PC-3 (cell line): ENCODE measurements at regions not wholly inside any gene's neighbourhood (a gene's known extent, or its start where the extent isn't known, plus 50 kb on each side); places are given as distances from the start of the nearest gene placed in this dataset.
A peak's percentile ranks its signal among the peaks of the same experiment; 100 is the strongest.

ENCODE experiments used
- ATAC-seq: fragments of 200-7000 bp; cut with Tn5 transposase; 2 replicates; pipeline ENCODE4 v1.9.1; 2020; ENCODE audit warnings: mild to moderate bottlenecking, moderate library complexity
- BruUV-seq: library from RNA; stranded (reverse); fragments of 400-500 nt; replicated peaks from 2 replicates; lab custom pipeline; 2021; lab: Mats Ljungman, UMichigan
- CTCF ChIA-PET: fragments of 300-600 bp; sonication (Branson Sonifier 250); formaldehyde crosslinking; loops from one replicate; lab custom pipeline; 2022; ENCODE audit warnings: antibody characterized with exemption; lab: Charles Lee
- POLR2A ChIA-PET: fragments of 300-600 bp; sonication (Branson Sonifier 250); formaldehyde crosslinking; loops from one replicate; lab custom pipeline; 2022; ENCODE audit warnings: antibody characterized with exemption; ENCODE audit not compliant: unreplicated experiment; lab: Charles Lee
- DNase-seq: peaks from one replicate; pipeline ENCODE4 v3.0.0-alpha.2; 2015
- H2AFZ ChIP-seq: fragments of 300-600 bp; sonication (generic); 2 replicates; pipeline ENCODE4 v1.6.0; 2016; ENCODE audit warnings: antibody characterized with exemption, low read length
- H3F3A ChIP-seq: fragments of 300-600 bp; sonication (generic); one replicate; pipeline ENCODE4 v1.6.0; 2017; ENCODE audit warnings: antibody characterized with exemption, low read length, control low read depth, mild to moderate bottlenecking; ENCODE audit not compliant: unreplicated experiment
- H3K27ac ChIP-seq: fragments of 300-600 bp; sonication (generic); 2 replicates; pipeline ENCODE4 v1.5.1; 2016; ENCODE audit warnings: mild to moderate bottlenecking, low read length
- H3K27me3 ChIP-seq: fragments of 300-600 bp; sonication (generic); 2 replicates; pipeline ENCODE4 v1.6.1; 2016; ENCODE audit warnings: low read length, mixed read lengths
- H3K36me3 ChIP-seq: fragments of 300-600 bp; sonication (generic); 2 replicates; pipeline ENCODE4 v1.6.1; 2016; ENCODE audit warnings: low read depth, mixed run types, low read length, mixed read lengths
- H3K4me1 ChIP-seq: fragments of 300-600 bp; sonication (generic); 2 replicates; pipeline ENCODE4 v1.5.1; 2016; ENCODE audit warnings: low read length; ENCODE audit not compliant: insufficient read depth
- H3K4me2 ChIP-seq: fragments of 300-600 bp; sonication (generic); 2 replicates; pipeline ENCODE4 v1.6.0; 2016; ENCODE audit warnings: low read length
- H3K4me3 ChIP-seq: fragments of 300-600 bp; sonication (generic); 2 replicates; pipeline ENCODE4 v1.5.1; 2016; ENCODE audit warnings: mild to moderate bottlenecking, low read length, mixed read lengths
- H3K79me2 ChIP-seq: fragments of 300-600 bp; sonication (generic); 2 replicates; pipeline ENCODE4 v1.6.1; 2017; ENCODE audit warnings: low read length, mixed read lengths
- H3K9ac ChIP-seq: fragments of 300-600 bp; sonication (generic); 2 replicates; pipeline ENCODE4 v1.6.0; 2016; ENCODE audit warnings: mild to moderate bottlenecking, low read length
- H3K9me2 ChIP-seq: fragments of 300-600 bp; sonication (generic); replicated peaks from 2 replicates; pipeline ENCODE4 v1.6.1; 2016; ENCODE audit warnings: mixed run types, low read length, mixed read lengths
- H3K9me3 ChIP-seq: fragments of 300-600 bp; sonication (generic); 2 replicates; pipeline ENCODE4 v1.6.1; 2016; ENCODE audit warnings: low read length, mixed read lengths
- H4K20me1 ChIP-seq: fragments of 300-600 bp; sonication (generic); 2 replicates; pipeline ENCODE4 v1.6.1; 2016; ENCODE audit warnings: low read length, mixed read lengths
- CTCF ChIP-seq: fragments of 300-600 bp; sonication (generic); conservative IDR thresholded peaks from 2 replicates; pipeline ENCODE4 v1.5.1; 2017; ENCODE audit warnings: antibody characterized with exemption, low read depth, mild to moderate bottlenecking, low read length
- EZH2 ChIP-seq: fragments of 300-600 bp; sonication (generic); IDR thresholded peaks from one replicate; pipeline ENCODE4 v1.6.1; 2017; ENCODE audit warnings: antibody characterized with exemption, mild to moderate bottlenecking, low read length; ENCODE audit not compliant: unreplicated experiment
- EZH2phosphoT487 ChIP-seq: fragments of 300-600 bp; sonication (generic); IDR thresholded peaks from 2 replicates; pipeline ENCODE4 v1.6.1; 2018; ENCODE audit warnings: mild to moderate bottlenecking, antibody characterized with exemption, low read length, borderline replicate concordance
- intact Hi-C: fragments of 100-400 bp; cut with micrococcal nuclease; formaldehyde crosslinking; loops from 2 replicates; pipeline ENCODE4 v1.9.0; 2023

GRCh38 chr3:102302020-102302419 is 132.8 kb upstream of the ZPLD1 start:
- H3K27me3 ChIP-seq: no peaks in the 10 kb centered on the region
- H4K20me1 ChIP-seq: no peaks in the 10 kb centered on the region
- no peaks in the 10 kb centered on the region for H3K9me2 ChIP-seq
- no peaks in the 10 kb centered on the region for H3K79me2 ChIP-seq
- ChIA-PET POLR2A (interaction anchor here (0.6 to 0.8 kb wide), 2 partner anchors 208 to 307 kb away, joined by 4 to 5 read pairs; no protein-coding TSS in a partner anchor), CTCF (interaction anchor here (0.9 kb wide), 1 partner anchor 82 kb away, joined by 8 read pairs; no protein-coding TSS in a partner anchor)
- ATAC-seq (no peak), DNase-seq (peak; percentile 33)
- peaks cover 45% of the 10 kb centered on the region for H3K4me1 ChIP-seq
- peak overlapping the region; percentile 17 for H2AFZ ChIP-seq
- no peak overlapping the region for H3K4me2 ChIP-seq
- no peak overlapping the region for H3K4me3 ChIP-seq
- BruUV-seq: no TSS peak
- TF ChIP-seq CTCF (no peak), EZH2 (no peak), EZH2phosphoT487 (no peak)
- no peak overlapping the region for H3K9ac ChIP-seq
- intact Hi-C loops: no loop called here
- no peak overlapping the region for H3K27ac ChIP-seq
- H3K9me3 ChIP-seq: no peaks in the 10 kb centered on the region
- H3F3A ChIP-seq: no peaks in the 10 kb centered on the region
- H3K36me3 ChIP-seq: no peaks in the 10 kb centered on the region

GRCh38 chr3:102304550-102304949 is 130.3 kb upstream of the ZPLD1 start:
- ChIA-PET POLR2A (no interaction called here), CTCF (no interaction called here)
- H3K4me1 ChIP-seq: peaks cover 30% of the 10 kb centered on the region
- no peak overlapping the region for H3K27ac ChIP-seq
- no peak for TF ChIP-seq EZH2phosphoT487
- H3K9me2 ChIP-seq: no peaks in the 10 kb centered on the region
- H3K9me3 ChIP-seq: no peaks in the 10 kb centered on the region
- no peaks in the 10 kb centered on the region for H4K20me1 ChIP-seq
- no peak overlapping the region for H3K4me2 ChIP-seq
- no peak overlapping the region for H3K4me3 ChIP-seq
- intact Hi-C loops: no loop called here
- H3K9ac ChIP-seq: no peak overlapping the region
- no peaks in the 10 kb centered on the region for H3K79me2 ChIP-seq
- no peak for ATAC-seq
- H3K36me3 ChIP-seq: no peaks in the 10 kb centered on the region
- no peaks in the 10 kb centered on the region for H3F3A ChIP-seq
- no TSS peak for BruUV-seq
- no peak overlapping the region for H2AFZ ChIP-seq
- DNase-seq: no peak
- H3K27me3 ChIP-seq: no peaks in the 10 kb centered on the region

- Histone ChIP-seq H3K9ac (no peak overlapping the region), H3K4me3 (no peak overlapping the region), H3K9me2 (no peaks in the 10 kb centered on the region), H3K79me2 (no peaks in the 10 kb centered on the region), H3K4me2 (no peak overlapping the region), H3F3A (no peaks in the 10 kb centered on the region), H3K27ac (no peak overlapping the region), H4K20me1 (no peaks in the 10 kb centered on the region), H3K9me3 (no peaks in the 10 kb centered on the region), H2AFZ (no peak overlapping the region), H3K27me3 (no peaks in the 10 kb centered on the region), H3K4me1 (peaks cover under 1% of the 10 kb centered on the region), H3K36me3 (no peaks in the 10 kb centered on the region)
- ATAC-seq (no peak), DNase-seq (no peak)
- intact Hi-C loops: no loop called here
- POLR2A ChIA-PET: no interaction called here
- TF ChIP-seq CTCF: no peak
- TF ChIP-seq EZH2: no peak
- TF ChIP-seq EZH2phosphoT487: no peak
- no TSS peak for BruUV-seq
- CTCF ChIA-PET: no interaction called here
These were observed 127.4 kb upstream of the ZPLD1 start for GRCh38 chr3:102307442-102307841.
